ENCODE measurements at regions not wholly inside any gene's neighbourhood (a gene's known extent, or its start where the extent isn't known, plus 50 kb on each side); places are given as distances from the start of the nearest gene placed in this dataset.

DNA sequence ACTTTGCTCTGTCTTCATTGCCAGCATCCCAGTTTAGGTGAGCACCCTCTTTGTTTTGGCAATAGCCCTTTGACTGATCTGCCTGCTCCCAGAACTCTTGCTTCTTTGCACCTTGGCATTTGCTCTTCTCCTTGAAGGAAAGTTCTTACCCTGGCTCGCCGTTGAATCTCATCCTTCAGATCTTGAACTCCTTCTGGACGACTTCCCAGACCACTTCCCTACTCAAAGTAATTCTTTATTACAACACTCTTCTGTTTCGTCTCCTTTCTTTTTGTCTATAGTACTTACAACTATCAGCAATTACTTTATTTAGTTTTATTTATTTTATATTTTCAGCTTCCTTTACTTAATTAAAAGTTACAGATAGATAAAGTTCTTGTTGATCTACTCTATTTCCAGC lies 1510.1 kb downstream of the MAT2B start:
- TF ChIP-seq EZH2phosphoT487 (IDR thresholded peaks at IDR 0.05; ENCODE audit: insufficient read depth, low read depth): no peak
- TF ChIP-seq EZH2 (IDR thresholded peaks at IDR 0.05; ENCODE audit: insufficient read depth, poor library complexity, severe bottlenecking): no peak
